ENCODE measurements at regions not wholly inside any gene's neighbourhood (a gene's known extent, or its start where the extent isn't known, plus 50 kb on each side); places are given as distances from the start of the nearest gene placed in this dataset.

DNA sequence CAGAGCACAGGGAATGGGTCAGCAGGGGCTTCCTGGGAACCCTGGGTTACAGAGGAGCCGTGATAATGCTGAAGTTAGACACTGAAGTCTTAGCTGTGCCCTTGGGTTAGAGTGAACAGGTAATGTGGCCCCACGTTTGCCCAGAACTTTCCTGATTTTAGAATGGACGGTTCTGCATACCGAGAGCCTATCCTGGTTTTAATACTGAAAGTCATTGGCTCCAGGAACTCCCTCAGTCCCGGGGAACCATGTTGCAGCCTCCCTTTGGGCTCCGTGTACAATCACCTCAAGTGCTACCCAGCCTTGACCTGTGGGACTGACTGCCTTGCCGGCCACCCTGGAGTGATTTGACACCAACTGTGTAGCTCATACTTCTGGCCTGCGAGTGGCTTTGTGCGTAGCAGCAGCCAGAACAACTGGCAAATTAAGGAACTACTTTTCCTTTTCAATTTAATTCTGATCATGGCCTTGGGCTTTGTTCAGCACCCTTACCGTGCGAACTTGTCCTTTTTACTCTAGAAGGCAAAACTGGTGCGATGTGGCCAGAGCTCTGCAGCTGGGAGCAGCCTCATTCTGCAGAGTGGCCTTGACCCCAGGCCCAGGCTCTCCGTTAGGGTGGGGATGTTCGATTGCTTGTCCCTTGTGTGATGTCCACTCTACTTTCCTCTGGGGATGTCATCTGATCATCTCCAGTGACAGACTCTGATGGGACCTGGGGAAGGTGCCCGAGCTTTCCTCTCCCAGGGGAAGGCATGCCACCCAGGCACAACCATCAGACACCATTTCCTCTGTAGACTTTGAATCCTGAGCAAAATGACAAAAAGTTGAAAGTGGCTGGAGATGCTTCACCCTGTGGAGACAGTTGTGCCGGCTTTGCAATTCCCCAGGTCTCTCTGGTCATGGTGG, 265.9 kb downstream of the GLRX3 start:
- Histone ChIP-seq H3K27me3 (no peaks in the 10 kb centered on the region), H3K27ac (no peak overlapping the region), H3K4me1 (no peaks in the 10 kb centered on the region), H3K36me3 (no peaks in the 10 kb centered on the region), H3K9me3 (peaks cover 0 to 10% (median 6%) of the 10 kb centered on the region in 3 donors), H3K4me3 (no peak overlapping the region)
- WGBS, 2 donors, result 74 to 80% methylated on average over 11 to 15 of the region's 16 CpGs
- no peak for DNase-seq
- intact Hi-C loops (cut with DNase I), result no loop called here
- TF ChIP-seq, protein P1, sequence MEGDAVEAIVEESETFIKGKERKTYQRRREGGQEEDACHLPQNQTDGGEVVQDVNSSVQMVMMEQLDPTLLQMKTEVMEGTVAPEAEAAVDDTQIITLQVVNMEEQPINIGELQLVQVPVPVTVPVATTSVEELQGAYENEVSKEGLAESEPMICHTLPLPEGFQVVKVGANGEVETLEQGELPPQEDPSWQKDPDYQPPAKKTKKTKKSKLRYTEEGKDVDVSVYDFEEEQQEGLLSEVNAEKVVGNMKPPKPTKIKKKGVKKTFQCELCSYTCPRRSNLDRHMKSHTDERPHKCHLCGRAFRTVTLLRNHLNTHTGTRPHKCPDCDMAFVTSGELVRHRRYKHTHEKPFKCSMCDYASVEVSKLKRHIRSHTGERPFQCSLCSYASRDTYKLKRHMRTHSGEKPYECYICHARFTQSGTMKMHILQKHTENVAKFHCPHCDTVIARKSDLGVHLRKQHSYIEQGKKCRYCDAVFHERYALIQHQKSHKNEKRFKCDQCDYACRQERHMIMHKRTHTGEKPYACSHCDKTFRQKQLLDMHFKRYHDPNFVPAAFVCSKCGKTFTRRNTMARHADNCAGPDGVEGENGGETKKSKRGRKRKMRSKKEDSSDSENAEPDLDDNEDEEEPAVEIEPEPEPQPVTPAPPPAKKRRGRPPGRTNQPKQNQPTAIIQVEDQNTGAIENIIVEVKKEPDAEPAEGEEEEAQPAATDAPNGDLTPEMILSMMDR (IDR thresholded peaks at IDR 0.05), result no peak
- TF ChIP-seq POLR2A (IDR thresholded peaks at IDR 0.05), result no peak

DNA sequence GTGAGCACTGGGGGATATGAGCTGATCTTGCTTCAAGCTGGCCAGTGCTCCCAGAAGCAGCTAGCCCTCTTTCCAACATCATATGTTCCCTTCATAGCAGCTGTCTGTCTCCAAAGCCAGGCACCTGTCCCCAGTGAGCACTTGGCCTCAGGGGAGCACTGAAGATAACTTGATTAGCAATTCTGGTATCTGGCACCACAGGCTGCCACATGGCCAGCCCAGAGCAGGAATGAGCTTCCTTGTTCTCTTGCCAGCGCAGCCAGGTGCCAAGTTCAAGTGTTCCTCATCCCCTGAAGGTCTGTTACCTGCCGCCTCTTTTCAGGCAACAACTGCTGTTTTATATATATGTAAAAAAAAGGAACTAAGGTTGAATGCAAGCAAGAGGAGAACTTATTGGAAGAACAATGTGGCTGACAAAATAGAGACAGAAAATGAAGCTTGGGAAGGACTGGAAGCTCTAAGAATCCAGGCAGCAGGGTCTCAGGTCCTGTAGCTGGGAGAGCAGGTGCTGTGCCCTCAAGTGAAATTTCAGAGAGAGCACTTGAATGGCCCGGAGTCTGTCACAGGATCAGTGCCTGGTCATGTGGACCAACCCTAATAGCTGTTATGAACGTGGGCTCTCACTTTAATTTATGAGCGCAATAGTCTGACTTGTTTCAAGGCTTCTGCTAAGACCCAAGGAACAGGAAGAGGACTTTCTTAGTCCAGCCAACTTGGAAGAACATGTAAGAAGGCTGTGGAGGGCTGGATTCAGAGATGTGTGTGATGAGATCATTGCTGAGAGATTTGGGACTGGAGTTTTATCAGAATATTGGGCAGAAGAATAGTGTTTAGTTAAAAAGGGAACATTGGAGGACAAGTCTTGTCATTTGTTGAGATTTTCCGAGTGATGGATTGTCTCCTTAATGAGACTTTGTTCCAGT, 267.2 kb downstream of the GLRX3 start:
- TF ChIP-seq POLR2A (IDR thresholded peaks at IDR 0.05), result no peak
- TF ChIP-seq, protein P1 (IDR thresholded peaks at IDR 0.05), result no peak
- H3K4me1 ChIP-seq, result no peaks in the 10 kb centered on the region
- intact Hi-C loops (cut with DNase I), result no loop called here
- no peak overlapping the region for H3K4me3 ChIP-seq
- WGBS, 2 donors, result 56 to 61% methylated on average over 6 of the region's 6 CpGs
- H3K36me3 ChIP-seq, result no peaks in the 10 kb centered on the region
- DNase-seq, result no peak
- H3K27ac ChIP-seq, result no peak overlapping the region
- peaks cover 0 to 7% (median 6%) of the 10 kb centered on the region in 3 donors for H3K9me3 ChIP-seq
- no peaks in the 10 kb centered on the region for H3K27me3 ChIP-seq

DNA sequence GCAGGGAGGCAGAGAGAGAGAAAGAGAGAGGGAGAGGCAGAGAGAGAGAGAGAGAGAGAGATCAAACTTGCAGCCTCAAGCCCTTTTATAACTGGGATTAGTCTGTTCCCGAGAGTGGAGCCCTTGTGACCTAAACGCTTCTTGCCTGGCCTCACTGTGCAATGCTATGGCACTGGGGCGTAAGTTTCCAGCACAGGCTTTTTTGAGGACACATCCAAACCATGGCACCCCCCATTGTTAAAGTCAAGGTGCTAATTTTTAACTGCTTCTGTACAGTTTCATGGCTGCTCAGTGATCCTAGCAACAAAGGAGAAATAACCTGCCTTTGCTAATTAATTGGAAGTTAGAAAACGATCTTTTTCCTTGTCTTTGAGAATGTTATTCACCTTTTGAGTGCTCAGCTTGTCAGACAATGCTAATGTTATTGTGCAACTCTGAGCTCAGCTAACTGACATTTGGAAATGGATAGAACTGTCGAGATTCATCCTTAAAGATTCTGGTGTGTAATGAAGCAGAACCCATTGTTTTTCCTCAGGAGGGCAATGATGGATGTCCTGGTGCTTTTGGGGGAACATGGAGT, 268.4 kb downstream of the GLRX3 start:
- no peak for DNase-seq
- intact Hi-C loops (cut with DNase I), result no loop called here
- TF ChIP-seq, protein P1 (IDR thresholded peaks at IDR 0.05), result no peak
- TF ChIP-seq POLR2A (IDR thresholded peaks at IDR 0.05), result no peak

DNA sequence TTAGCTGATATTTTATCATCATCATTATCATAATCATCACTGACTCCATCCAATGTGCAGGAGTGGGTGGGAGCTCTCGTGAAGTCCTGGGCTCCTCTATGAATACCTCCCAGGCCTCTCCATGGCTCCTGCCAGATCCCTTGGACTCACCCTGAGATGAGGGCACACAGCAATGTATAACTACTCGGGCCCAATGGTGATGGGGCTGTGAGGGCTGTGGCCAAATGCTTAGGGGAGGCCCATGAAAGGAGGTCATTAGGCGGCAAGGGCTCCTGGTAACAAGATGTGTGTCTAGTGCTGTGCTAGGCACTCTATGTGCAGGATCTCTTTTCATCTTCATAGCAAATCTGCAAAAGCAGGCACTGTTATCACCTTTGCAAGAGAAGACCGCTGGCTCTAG, 270.9 kb downstream of the GLRX3 start:
- 77 to 87% methylated on average over 3 to 4 of the region's 4 CpGs for WGBS, 2 donors

More for the DNA sequence above, 268.4 kb downstream of the GLRX3 start:
- Histone ChIP-seq H3K27me3 (no peaks in the 10 kb centered on the region), H3K4me1 (no peaks in the 10 kb centered on the region), H3K27ac (no peak overlapping the region), H3K9me3 (no peaks in the 10 kb centered on the region), H3K4me3 (no peak overlapping the region), H3K36me3 (no peaks in the 10 kb centered on the region)
- WGBS, 2 donors, result 27 to 45% methylated on average over 5 of the region's 5 CpGs

More for the DNA sequence above, 270.9 kb downstream of the GLRX3 start:
- DNase-seq, result no peak
- no peaks in the 10 kb centered on the region for H3K4me1 ChIP-seq
- intact Hi-C loops (cut with DNase I), result no loop called here
- H3K27ac ChIP-seq, result no peak overlapping the region
- H3K27me3 ChIP-seq, result no peaks in the 10 kb centered on the region
- no peaks in the 10 kb centered on the region for H3K9me3 ChIP-seq
- H3K36me3 ChIP-seq, result no peaks in the 10 kb centered on the region
- TF ChIP-seq, protein P1 (IDR thresholded peaks at IDR 0.05), result no peak
- no peak for TF ChIP-seq POLR2A (IDR thresholded peaks at IDR 0.05)
- no peak overlapping the region for H3K4me3 ChIP-seq
